K562 (cell line): ENCODE measurements at regions not wholly inside any gene's neighbourhood (a gene's known extent, or its start where the extent isn't known, plus 50 kb on each side); places are given as distances from the start of the nearest gene placed in this dataset.

Source experiments
- ADNP ChIP-seq: fragments of 200-800 bp; sonication (Bioruptor generic); IDR thresholded peaks from 2 replicates; pipeline ENCODE4 v1.6.1; 2016; ENCODE audit warnings: missing genetic modification characterization, missing compliant biosample characterization
- ATF2 ChIP-seq: sonication (generic); formaldehyde crosslinking; IDR thresholded peaks from 2 replicates; pipeline ENCODE4 v1.8.1; 2022; ENCODE audit warnings: missing genetic modification reagents
- BACH1 ChIP-seq: fragments of 200-800 bp; sonication (Bioruptor generic); IDR thresholded peaks from 2 replicates; pipeline ENCODE4 v1.6.1; 2016; ENCODE audit warnings: missing genetic modification characterization, missing compliant biosample characterization
- CAMTA2 ChIP-seq: fragments of 250-450 bp; sonication (Bioruptor Pico); conservative IDR thresholded peaks from 2 replicates; pipeline ENCODE4 v1.5.1; 2022
- DPF2 ChIP-seq: fragments of 450-650 bp; IDR thresholded peaks from 2 replicates; pipeline ENCODE4 v1.6.1; 2016
- EGR1 ChIP-seq: fragments of 450-650 bp; conservative IDR thresholded peaks from 2 replicates; pipeline ENCODE4 v1.6.1; 2017; ENCODE audit warnings: mild to moderate bottlenecking
- FOXA1 ChIP-seq: fragments of 450-650 bp; IDR thresholded peaks from 2 replicates; pipeline ENCODE4 v1.6.1; 2016; ENCODE audit warnings: mild to moderate bottlenecking, borderline replicate concordance
- HNRNPH1 ChIP-seq: fragments of 200-400 bp; formaldehyde crosslinking; optimal IDR thresholded peaks from 2 replicates; pipeline ENCODE3; 2017; ENCODE audit warnings: low read depth, mild to moderate bottlenecking, low read length, moderate library complexity
- IRF1 ChIP-seq: sonication (generic); formaldehyde crosslinking; IDR thresholded peaks from 2 replicates; pipeline ENCODE4 v1.8.0; 2022; ENCODE audit warnings: missing genetic modification reagents, mild to moderate bottlenecking, borderline replicate concordance
- MIER1 ChIP-seq: fragments of 450-650 bp; IDR thresholded peaks from 2 replicates; pipeline ENCODE4 v1.6.1; 2016; ENCODE audit warnings: antibody characterized with exemption, mild to moderate bottlenecking, low read depth
- ZNF134 ChIP-seq: fragments of 250-450 bp; sonication (Bioruptor Pico); conservative IDR thresholded peaks from 2 replicates; pipeline ENCODE4 v1.4.0; 2020
- ZNF316 ChIP-seq: fragments of 450-650 bp; IDR thresholded peaks from 2 replicates; pipeline ENCODE4 v1.6.1; 2016
- TF ChIP-seq, protein P1 (sequence below): fragments of 450-650 bp; IDR thresholded peaks from 2 replicates; pipeline ENCODE4 v1.6.1; 2017; ENCODE audit warnings: antibody characterized with exemption, mild to moderate bottlenecking
- TF ChIP-seq, protein P2 (sequence below): sonication (generic); formaldehyde crosslinking; IDR thresholded peaks from 2 replicates; pipeline ENCODE4 v1.8.0; 2022; ENCODE audit warnings: mild to moderate bottlenecking, missing genetic modification reagents
- TF ChIP-seq, protein P3 (sequence below): IDR thresholded peaks from 2 replicates; pipeline ENCODE4 v1.6.1; 2011; ENCODE audit not compliant: insufficient read length; ENCODE audit errors: extremely low read depth

DNA sequence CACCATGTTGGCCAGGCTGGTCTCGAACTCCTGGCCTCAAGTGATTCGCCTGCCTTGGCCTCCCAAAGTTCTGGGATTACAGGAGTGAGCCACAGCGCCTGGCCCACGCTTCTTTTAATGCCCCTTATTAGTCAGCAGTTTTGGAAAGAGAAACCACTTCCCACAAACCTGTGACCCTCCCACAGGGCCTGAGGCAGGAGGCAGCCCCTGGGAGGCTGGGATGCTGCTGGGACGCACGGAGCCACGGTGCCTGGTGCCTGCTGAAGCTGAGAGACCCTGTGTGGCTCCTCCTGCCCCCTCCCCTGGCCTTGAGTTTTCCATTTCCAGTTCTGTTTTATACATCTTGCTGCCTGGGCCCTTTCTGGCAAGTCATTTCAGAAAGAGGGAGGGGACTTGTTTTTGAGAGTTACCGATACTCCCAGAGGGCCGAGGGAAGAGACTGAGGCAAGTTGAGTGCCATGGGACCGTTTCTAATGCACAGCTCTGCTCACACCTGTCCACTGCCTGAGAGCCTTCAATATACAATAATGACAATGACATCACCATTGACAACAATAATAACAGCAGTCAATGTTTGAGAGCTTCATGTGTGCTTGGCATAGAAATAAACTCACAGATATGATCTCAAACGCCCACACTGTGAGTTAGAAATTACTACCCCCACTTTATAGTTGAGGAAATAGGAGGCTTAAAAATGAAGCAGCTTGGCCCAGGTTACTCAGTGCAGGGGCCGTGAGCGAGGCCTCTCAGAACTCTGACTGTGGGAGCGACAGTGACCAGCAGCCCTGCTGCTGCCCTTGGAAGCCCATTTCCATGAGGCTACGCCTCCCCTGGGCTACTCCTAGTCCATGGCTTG lies 78.1 kb upstream of the YWHAQ start (continued):
- TF ChIP-seq, protein P1, sequence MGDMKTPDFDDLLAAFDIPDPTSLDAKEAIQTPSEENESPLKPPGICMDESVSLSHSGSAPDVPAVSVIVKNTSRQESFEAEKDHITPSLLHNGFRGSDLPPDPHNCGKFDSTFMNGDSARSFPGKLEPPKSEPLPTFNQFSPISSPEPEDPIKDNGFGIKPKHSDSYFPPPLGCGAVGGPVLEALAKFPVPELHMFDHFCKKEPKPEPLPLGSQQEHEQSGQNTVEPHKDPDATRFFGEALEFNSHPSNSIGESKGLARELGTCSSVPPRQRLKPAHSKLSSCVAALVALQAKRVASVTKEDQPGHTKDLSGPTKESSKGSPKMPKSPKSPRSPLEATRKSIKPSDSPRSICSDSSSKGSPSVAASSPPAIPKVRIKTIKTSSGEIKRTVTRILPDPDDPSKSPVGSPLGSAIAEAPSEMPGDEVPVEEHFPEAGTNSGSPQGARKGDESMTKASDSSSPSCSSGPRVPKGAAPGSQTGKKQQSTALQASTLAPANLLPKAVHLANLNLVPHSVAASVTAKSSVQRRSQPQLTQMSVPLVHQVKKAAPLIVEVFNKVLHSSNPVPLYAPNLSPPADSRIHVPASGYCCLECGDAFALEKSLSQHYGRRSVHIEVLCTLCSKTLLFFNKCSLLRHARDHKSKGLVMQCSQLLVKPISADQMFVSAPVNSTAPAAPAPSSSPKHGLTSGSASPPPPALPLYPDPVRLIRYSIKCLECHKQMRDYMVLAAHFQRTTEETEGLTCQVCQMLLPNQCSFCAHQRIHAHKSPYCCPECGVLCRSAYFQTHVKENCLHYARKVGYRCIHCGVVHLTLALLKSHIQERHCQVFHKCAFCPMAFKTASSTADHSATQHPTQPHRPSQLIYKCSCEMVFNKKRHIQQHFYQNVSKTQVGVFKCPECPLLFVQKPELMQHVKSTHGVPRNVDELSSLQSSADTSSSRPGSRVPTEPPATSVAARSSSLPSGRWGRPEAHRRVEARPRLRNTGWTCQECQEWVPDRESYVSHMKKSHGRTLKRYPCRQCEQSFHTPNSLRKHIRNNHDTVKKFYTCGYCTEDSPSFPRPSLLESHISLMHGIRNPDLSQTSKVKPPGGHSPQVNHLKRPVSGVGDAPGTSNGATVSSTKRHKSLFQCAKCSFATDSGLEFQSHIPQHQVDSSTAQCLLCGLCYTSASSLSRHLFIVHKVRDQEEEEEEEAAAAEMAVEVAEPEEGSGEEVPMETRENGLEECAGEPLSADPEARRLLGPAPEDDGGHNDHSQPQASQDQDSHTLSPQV: 0 out of 2 replicates have a peak, but pooled peaks have one; percentile 24
- 0 out of 2 replicates have a peak, but pooled peaks have one; percentile 56 for TF ChIP-seq ADNP (tag)
- TF ChIP-seq EGR1: peak; percentile 42
- no peak for TF ChIP-seq FOXA1
- TF ChIP-seq DPF2: 0 out of 2 replicates have a peak, but pooled peaks have one; percentile 18
- TF ChIP-seq MIER1: no peak
- TF ChIP-seq, protein P2, sequence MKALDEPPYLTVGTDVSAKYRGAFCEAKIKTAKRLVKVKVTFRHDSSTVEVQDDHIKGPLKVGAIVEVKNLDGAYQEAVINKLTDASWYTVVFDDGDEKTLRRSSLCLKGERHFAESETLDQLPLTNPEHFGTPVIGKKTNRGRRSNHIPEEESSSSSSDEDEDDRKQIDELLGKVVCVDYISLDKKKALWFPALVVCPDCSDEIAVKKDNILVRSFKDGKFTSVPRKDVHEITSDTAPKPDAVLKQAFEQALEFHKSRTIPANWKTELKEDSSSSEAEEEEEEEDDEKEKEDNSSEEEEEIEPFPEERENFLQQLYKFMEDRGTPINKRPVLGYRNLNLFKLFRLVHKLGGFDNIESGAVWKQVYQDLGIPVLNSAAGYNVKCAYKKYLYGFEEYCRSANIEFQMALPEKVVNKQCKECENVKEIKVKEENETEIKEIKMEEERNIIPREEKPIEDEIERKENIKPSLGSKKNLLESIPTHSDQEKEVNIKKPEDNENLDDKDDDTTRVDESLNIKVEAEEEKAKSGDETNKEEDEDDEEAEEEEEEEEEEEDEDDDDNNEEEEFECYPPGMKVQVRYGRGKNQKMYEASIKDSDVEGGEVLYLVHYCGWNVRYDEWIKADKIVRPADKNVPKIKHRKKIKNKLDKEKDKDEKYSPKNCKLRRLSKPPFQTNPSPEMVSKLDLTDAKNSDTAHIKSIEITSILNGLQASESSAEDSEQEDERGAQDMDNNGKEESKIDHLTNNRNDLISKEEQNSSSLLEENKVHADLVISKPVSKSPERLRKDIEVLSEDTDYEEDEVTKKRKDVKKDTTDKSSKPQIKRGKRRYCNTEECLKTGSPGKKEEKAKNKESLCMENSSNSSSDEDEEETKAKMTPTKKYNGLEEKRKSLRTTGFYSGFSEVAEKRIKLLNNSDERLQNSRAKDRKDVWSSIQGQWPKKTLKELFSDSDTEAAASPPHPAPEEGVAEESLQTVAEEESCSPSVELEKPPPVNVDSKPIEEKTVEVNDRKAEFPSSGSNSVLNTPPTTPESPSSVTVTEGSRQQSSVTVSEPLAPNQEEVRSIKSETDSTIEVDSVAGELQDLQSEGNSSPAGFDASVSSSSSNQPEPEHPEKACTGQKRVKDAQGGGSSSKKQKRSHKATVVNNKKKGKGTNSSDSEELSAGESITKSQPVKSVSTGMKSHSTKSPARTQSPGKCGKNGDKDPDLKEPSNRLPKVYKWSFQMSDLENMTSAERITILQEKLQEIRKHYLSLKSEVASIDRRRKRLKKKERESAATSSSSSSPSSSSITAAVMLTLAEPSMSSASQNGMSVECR (CRISPR knock-in tag): no peak
- TF ChIP-seq, protein P3, sequence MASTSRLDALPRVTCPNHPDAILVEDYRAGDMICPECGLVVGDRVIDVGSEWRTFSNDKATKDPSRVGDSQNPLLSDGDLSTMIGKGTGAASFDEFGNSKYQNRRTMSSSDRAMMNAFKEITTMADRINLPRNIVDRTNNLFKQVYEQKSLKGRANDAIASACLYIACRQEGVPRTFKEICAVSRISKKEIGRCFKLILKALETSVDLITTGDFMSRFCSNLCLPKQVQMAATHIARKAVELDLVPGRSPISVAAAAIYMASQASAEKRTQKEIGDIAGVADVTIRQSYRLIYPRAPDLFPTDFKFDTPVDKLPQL: no peak
- 0 out of 2 replicates have a peak, but pooled peaks have one; percentile 38 for TF ChIP-seq BACH1 (tag)
- no peak for TF ChIP-seq ATF2 (CRISPR knock-in tag)
- peak; percentile 89 for TF ChIP-seq ZNF316
- TF ChIP-seq ZNF134: no peak
- TF ChIP-seq CAMTA2 (CRISPR knock-in tag): no peak
- no peak for TF ChIP-seq IRF1 (CRISPR knock-in tag)
- TF ChIP-seq HNRNPH1: no peak
